Fibroblast of villous mesenchyme (primary cell): ENCODE measurements at regions not wholly inside any gene's neighbourhood (a gene's known extent, or its start where the extent isn't known, plus 50 kb on each side); places are given as distances from the start of the nearest gene placed in this dataset.

Experiments used
- DNase-seq: peaks from one replicate; pipeline ENCODE4 v3.0.0-alpha.2; 2010; ENCODE audit warnings: low read depth
- H3K4me3 ChIP-seq: 2 replicates; pipeline ENCODE4 v1.5.1; 2011; ENCODE audit warnings: low read depth, mild to moderate bottlenecking, low read length
- TF ChIP-seq, protein P1 (sequence below): IDR thresholded peaks from 2 replicates; pipeline ENCODE4 v1.5.1; 2012; ENCODE audit warnings: low read depth, mild to moderate bottlenecking, low read length; ENCODE audit not compliant: insufficient read depth

DNA sequence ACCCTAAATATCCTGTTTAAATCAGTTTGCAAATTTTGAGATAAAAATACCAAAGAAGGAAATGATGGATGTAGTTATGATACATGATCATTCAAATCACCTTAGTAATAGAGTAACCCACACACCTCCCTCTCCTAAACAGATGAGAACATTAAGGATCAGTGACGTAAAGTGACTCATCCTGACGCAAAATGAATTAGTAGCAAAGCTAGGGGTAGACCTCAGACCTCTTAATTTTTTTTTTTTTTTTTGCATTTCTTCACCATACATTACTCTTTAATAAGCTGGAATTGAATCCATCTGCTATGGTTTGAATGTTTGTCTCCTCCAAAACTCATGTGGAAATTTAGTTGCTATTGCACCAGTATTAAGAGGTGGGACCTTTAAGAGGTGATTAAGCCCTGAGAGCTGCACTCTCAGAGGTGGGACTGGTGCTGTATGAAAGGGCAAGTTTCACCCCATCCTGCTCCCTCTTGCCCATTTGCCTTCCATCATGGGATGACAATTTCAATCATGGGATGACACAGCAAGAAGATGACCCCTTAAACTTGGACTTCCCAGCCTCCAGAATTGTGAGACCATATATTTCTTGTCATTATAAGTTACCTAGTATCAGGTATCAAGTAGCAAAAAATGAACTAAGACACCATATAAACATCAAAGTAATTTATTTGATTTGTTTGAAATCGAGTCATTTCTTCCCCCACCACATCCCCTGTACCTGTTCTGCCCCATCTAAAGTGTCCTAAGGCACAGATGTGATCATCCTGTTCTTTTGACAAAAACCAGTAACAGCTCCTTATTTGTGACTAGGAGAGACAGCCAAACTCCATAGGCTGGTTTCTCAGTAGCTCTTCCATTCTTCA, 114.6 kb upstream of the DUSP10 start:
- peak; percentile 47 for DNase-seq
- TF ChIP-seq, protein P1, sequence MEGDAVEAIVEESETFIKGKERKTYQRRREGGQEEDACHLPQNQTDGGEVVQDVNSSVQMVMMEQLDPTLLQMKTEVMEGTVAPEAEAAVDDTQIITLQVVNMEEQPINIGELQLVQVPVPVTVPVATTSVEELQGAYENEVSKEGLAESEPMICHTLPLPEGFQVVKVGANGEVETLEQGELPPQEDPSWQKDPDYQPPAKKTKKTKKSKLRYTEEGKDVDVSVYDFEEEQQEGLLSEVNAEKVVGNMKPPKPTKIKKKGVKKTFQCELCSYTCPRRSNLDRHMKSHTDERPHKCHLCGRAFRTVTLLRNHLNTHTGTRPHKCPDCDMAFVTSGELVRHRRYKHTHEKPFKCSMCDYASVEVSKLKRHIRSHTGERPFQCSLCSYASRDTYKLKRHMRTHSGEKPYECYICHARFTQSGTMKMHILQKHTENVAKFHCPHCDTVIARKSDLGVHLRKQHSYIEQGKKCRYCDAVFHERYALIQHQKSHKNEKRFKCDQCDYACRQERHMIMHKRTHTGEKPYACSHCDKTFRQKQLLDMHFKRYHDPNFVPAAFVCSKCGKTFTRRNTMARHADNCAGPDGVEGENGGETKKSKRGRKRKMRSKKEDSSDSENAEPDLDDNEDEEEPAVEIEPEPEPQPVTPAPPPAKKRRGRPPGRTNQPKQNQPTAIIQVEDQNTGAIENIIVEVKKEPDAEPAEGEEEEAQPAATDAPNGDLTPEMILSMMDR: no peak
- no peak overlapping the region for H3K4me3 ChIP-seq

DNA sequence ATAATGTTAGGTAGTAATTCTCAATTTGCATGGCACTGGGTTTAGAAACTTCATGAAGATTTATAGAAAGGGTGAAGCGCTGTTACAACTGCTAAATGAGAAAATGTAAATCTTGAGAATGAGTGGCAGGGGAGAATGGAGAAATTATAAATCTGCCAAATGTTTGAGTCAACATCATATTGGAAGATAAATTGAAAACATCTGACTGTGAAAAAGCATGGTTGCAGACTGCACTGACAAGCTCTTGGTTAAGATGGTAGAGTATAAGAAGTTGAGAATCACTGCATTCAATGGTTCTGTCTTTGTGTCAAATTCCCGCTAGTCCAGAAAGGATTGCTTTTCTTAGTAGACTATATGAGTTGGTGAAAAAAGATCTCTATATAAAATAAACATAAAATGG, 113.3 kb upstream of the DUSP10 start:
- TF ChIP-seq, protein P1: no peak
- DNase-seq: no peak
- no peak overlapping the region for H3K4me3 ChIP-seq

DNA sequence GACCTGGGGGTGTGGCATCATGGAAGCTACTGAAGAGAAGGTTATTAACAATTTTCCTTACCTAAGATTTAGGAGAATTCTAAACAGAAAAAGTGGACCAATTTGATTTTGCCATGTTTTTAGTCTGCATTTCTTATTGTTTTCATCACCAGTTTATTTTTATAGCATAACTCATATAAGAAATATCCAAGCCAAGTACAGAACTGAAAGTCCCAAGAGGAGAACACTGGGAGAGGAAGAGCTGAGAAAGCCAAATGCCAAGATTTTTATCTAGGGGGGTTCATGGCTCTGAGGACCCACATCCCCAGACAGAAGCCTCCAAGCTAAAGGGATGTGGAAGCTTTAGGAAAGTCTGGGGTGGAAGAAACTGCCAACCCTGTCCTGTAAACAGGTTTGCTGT, 109.4 kb upstream of the DUSP10 start:
- TF ChIP-seq, protein P1: no peak
- H3K4me3 ChIP-seq: no peak overlapping the region
- DNase-seq: no peak

GRCh38 chr1:221850470-221851187, 108.7 kb upstream of the DUSP10 start:
- H3K4me3 ChIP-seq: no peak overlapping the region
- no peak for DNase-seq
- TF ChIP-seq, protein P1: no peak

DNA sequence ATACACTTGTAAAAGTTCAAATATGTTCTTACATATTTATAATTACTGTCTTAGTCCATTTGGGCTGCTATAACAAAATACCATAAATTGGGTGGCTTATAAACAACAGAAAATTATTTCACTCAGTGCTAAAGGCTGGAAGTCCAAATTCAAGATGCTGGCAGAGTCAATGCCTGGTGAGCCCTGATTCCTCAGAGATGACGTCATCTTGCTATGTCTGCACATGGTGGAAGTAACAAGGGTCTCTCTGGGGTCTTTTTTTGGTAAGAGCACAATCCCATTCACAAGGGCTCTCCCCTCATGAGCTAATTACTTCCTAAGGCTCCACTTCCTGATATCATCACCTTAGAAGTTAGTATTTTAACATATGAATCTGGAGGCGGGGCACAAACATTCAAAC, 108.0 kb upstream of the DUSP10 start:
- TF ChIP-seq, protein P1: no peak

DNA sequence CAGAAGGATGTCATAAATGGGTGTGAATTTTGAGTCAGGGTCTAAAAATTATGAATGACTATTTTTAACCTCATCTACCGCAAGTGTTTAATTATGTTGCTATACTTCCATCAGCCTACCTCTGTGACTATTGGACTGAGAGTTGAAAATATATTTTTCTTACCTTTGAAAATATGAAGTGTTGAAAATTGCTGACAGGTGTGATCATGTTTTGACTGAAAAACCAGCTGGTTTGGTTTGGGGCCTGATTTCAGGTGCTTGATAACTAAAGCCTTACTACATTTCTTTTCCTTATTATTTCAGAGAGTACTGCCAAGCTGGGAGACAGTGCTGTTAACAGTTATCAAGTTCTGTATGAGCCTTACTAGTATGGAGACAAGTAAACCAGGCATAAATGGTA, 107.2 kb upstream of the DUSP10 start:
- DNase-seq: no peak
- TF ChIP-seq, protein P1: no peak
- no peak overlapping the region for H3K4me3 ChIP-seq

More for the DNA sequence above, 108.0 kb upstream of the DUSP10 start:
- H3K4me3 ChIP-seq: no peak overlapping the region
- no peak for DNase-seq
